Mesothelial cell of epicardium (in vitro differentiated cells): ENCODE measurements at regions not wholly inside any gene's neighbourhood (a gene's known extent, or its start where the extent isn't known, plus 50 kb on each side); places are given as distances from the start of the nearest gene placed in this dataset.

Experiments used
- DNase-seq, 2 experiments: peaks; one replicate each; pipeline ENCODE4 v3.0.0; 2021; ENCODE audit warnings: low spot score in 2 of 2; ENCODE audit not compliant: unreplicated experiment in 2 of 2
- H3K27ac Mint-ChIP-seq: 2 replicates; pipeline ENCODE4 v1.8.0; 2021; ENCODE audit warnings: mixed read lengths
- H3K27me3 Mint-ChIP-seq: 2 replicates; pipeline ENCODE4 v1.8.0; 2021; ENCODE audit warnings: low read depth, mixed read lengths
- H3K36me3 Mint-ChIP-seq: 2 replicates; pipeline ENCODE4 v1.8.0; 2021; ENCODE audit warnings: mixed read lengths
- H3K4me1 Mint-ChIP-seq: 2 replicates; pipeline ENCODE4 v1.8.0; 2021; ENCODE audit warnings: mixed read lengths
- H3K4me3 Mint-ChIP-seq: 2 replicates; pipeline ENCODE4 v1.8.0; 2021; ENCODE audit warnings: mild to moderate bottlenecking, moderate library complexity, mixed read lengths
- H3K9me3 Mint-ChIP-seq: 2 replicates; pipeline ENCODE4 v1.8.0; 2021; ENCODE audit warnings: mixed read lengths
- TF ChIP-seq, protein P1 (sequence below): fragments of 200-600 bp; sonication (generic); IDR thresholded peaks from one replicate; pipeline ENCODE4 v1.5.0; 2021; ENCODE audit warnings: antibody characterized with exemption; ENCODE audit not compliant: unreplicated experiment

DNA sequence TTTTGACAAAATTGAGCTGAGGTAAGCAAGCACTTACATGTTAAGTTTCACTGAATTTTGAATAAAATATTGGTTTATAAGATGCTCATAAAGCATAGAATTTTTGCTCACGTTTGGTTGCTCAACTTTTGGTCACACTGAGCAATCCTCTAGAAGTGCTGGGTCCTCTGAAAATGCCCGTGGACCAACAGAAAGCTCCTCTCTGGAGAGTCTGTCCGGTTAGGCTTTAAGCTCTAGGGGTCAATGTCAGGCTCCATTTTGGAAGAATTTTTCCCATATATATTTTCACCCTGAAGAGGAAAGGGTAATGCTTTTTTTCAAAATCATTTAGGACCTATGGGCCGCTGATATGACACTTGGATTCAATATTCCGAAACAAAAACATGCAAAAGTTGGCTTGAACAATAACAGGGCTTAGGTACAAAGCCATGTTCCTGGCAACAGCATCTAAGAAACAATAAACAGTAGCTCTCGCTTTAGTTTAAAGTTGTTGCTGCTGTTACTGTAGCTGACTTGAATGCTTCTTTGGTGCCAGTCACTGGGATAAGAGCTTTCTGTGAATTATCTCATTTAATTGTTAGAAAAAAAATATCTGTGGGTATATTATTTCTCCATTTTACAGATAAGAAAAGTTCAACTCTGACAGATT lies 131.7 kb upstream of the ESRRG start:
- H3K4me1 Mint-ChIP-seq, result peaks cover 3% of the 10 kb centered on the region
- no peak overlapping the region for H3K27ac Mint-ChIP-seq

DNA sequence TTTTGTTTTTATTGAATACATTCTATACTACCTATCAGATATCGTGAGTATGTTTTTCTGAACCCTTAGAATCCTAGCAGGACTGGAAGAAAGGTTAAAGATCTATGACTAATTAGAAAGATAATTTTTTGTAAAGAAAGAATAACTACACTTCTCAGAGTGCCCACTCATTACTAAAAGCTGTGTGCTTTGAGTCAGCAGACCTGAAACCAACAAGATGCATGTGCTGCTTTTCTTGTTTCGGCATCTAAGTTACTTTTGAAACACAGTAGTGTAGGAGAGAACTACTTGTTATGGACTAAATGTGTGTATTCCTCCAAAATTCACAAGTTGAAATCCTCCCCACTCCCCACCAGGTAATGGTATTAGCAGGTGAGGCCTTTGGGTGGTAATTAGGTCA lies 127.8 kb upstream of the ESRRG start:
- no peak for DNase-seq
- Mint-ChIP-seq H3K27ac (no peak overlapping the region), H3K9me3 (no peaks in the 10 kb centered on the region), H3K4me3 (no peak overlapping the region), H3K27me3 (peaks cover 57% of the 10 kb centered on the region), H3K36me3 (no peaks in the 10 kb centered on the region), H3K4me1 (peaks cover 25% of the 10 kb centered on the region)
- TF ChIP-seq, protein P1, sequence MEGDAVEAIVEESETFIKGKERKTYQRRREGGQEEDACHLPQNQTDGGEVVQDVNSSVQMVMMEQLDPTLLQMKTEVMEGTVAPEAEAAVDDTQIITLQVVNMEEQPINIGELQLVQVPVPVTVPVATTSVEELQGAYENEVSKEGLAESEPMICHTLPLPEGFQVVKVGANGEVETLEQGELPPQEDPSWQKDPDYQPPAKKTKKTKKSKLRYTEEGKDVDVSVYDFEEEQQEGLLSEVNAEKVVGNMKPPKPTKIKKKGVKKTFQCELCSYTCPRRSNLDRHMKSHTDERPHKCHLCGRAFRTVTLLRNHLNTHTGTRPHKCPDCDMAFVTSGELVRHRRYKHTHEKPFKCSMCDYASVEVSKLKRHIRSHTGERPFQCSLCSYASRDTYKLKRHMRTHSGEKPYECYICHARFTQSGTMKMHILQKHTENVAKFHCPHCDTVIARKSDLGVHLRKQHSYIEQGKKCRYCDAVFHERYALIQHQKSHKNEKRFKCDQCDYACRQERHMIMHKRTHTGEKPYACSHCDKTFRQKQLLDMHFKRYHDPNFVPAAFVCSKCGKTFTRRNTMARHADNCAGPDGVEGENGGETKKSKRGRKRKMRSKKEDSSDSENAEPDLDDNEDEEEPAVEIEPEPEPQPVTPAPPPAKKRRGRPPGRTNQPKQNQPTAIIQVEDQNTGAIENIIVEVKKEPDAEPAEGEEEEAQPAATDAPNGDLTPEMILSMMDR, result no peak

More for the DNA sequence above, 131.7 kb upstream of the ESRRG start:
- peaks cover 71% of the 10 kb centered on the region for H3K27me3 Mint-ChIP-seq
- no peak overlapping the region for H3K4me3 Mint-ChIP-seq
- TF ChIP-seq, protein P1, result no peak
- H3K9me3 Mint-ChIP-seq, result no peaks in the 10 kb centered on the region
- no peaks in the 10 kb centered on the region for H3K36me3 Mint-ChIP-seq
- DNase-seq, result no peak

DNA sequence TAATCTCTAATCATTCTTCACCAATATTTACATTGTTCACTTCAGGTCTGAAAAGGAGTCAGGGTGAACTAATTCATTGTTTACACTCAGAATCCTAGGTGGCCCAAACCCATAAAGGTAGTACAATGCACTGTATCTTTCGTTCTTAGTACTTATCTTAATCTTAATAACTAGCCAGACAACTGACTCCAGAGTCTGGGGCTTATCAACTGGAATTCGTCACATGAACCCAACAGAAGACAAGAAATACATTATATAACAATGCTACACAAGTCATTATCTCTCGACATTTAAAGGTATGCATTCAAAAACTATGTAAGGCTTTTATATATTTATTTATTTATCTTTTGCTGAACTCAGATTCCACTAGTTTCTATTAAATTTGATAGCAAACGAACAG lies 125.9 kb upstream of the ESRRG start:
- TF ChIP-seq, protein P1, result no peak
- H3K36me3 Mint-ChIP-seq, result no peaks in the 10 kb centered on the region
- H3K9me3 Mint-ChIP-seq, result no peaks in the 10 kb centered on the region
- peaks cover 59% of the 10 kb centered on the region for H3K27me3 Mint-ChIP-seq
- H3K27ac Mint-ChIP-seq, result no peak overlapping the region
- no peak overlapping the region for H3K4me3 Mint-ChIP-seq
- H3K4me1 Mint-ChIP-seq, result peaks cover 25% of the 10 kb centered on the region
- DNase-seq, result no peak

DNA sequence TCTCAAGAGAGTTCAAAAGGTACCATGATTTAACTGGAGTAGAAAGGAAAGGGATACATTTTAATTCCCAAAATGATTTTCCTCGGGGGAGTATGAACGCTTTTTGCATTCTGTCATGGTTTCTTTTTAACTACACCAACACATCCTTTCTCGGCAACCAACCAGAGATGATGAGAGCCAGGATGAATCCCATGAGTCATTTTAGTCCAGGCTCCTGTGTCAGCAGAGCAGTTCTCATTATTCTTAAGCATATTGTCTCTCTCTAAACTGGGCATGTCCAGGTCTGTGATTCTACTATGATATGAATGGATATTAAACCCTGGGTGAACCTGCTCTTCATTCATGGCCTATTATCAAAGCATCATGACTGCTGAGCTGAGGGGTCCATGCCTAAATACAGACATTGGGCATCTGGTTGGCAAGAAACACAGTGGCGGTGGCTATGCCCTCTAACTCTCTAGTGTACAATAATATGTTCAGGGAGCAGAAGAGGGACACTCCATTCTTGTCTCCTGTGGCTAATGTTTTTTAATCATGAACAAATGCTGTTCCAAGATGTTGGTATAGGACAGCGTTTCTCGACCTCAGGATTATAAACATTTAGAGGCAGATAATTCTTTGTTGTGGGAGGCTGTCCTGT lies 124.3 kb upstream of the ESRRG start:
- peaks cover 25% of the 10 kb centered on the region for H3K4me1 Mint-ChIP-seq
- no peaks in the 10 kb centered on the region for H3K36me3 Mint-ChIP-seq
- TF ChIP-seq, protein P1, result no peak
- no peak for DNase-seq
- H3K4me3 Mint-ChIP-seq, result no peak overlapping the region
- H3K27ac Mint-ChIP-seq, result no peak overlapping the region
- peaks cover 61% of the 10 kb centered on the region for H3K27me3 Mint-ChIP-seq
- no peaks in the 10 kb centered on the region for H3K9me3 Mint-ChIP-seq

DNA sequence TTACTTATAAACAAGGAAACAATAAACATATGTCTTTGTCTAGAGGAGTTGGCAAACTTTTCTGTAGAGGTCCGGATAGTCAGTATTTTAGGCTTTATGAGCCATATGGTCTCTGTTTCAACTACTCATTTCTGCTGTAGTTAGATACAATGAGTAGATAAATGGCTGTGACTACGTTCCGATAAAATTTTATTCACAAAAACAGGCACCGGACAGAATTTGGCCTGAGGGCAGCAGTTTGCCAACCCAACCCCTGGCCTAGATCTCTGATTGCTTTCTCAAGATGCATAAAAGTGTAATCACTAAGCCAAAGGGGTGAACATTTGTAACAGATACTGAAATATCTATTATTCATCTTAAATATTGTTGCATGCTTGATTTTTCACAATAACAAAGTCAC lies 123.1 kb upstream of the ESRRG start:
- Mint-ChIP-seq H3K36me3 (no peaks in the 10 kb centered on the region), H3K27ac (no peak overlapping the region), H3K9me3 (no peaks in the 10 kb centered on the region), H3K4me1 (peaks cover 25% of the 10 kb centered on the region), H3K27me3 (peaks cover 65% of the 10 kb centered on the region), H3K4me3 (no peak overlapping the region)
- TF ChIP-seq, protein P1, result no peak
- no peak for DNase-seq
